ENCODE measurements at regions not wholly inside any gene's neighbourhood (a gene's known extent, or its start where the extent isn't known, plus 50 kb on each side); places are given as distances from the start of the nearest gene placed in this dataset.

GRCh38 chr13:61183670-61184069 lies 232.0 kb downstream of the PCDH20 start:
- no peak for ATAC-seq (replicated peaks)
- no peak overlapping the region for H3K27ac Mint-ChIP-seq
- no peak overlapping the region for H3K4me3 Mint-ChIP-seq
- no peak for DNase-seq
- H3K27me3 Mint-ChIP-seq = no peaks in the 10 kb centered on the region
- H3K9me3 Mint-ChIP-seq = peaks cover 0 to 2% of the 10 kb centered on the region in 2 donors
- H3K4me1 Mint-ChIP-seq = no peaks in the 10 kb centered on the region
- no peaks in the 10 kb centered on the region for H3K36me3 Mint-ChIP-seq

- ATAC-seq (replicated peaks) (no peak), DNase-seq (no peak)
- H3K4me1 Mint-ChIP-seq = no peaks in the 10 kb centered on the region
- no peak overlapping the region for H3K4me3 Mint-ChIP-seq
- H3K9me3 Mint-ChIP-seq = no peaks in the 10 kb centered on the region
- no peak overlapping the region for H3K27ac Mint-ChIP-seq
- H3K36me3 Mint-ChIP-seq = no peaks in the 10 kb centered on the region
- no peaks in the 10 kb centered on the region for H3K27me3 Mint-ChIP-seq
These were observed 235.4 kb downstream of the PCDH20 start for GRCh38 chr13:61180234-61180633.

GRCh38 chr13:61179741-61180140 lies 235.9 kb downstream of the PCDH20 start:
- no peaks in the 10 kb centered on the region for H3K36me3 Mint-ChIP-seq
- ATAC-seq (replicated peaks) = no peak
- H3K27ac Mint-ChIP-seq = no peak overlapping the region
- DNase-seq = no peak
- no peaks in the 10 kb centered on the region for H3K27me3 Mint-ChIP-seq
- H3K4me3 Mint-ChIP-seq = no peak overlapping the region
- no peaks in the 10 kb centered on the region for H3K9me3 Mint-ChIP-seq
- H3K4me1 Mint-ChIP-seq = no peaks in the 10 kb centered on the region

- no peaks in the 10 kb centered on the region for H3K4me1 Mint-ChIP-seq
- peaks cover 0 to 3% of the 10 kb centered on the region in 2 donors for H3K9me3 Mint-ChIP-seq
- DNase-seq = no peak
- H3K4me3 Mint-ChIP-seq = no peak overlapping the region
- no peaks in the 10 kb centered on the region for H3K36me3 Mint-ChIP-seq
- no peak for ATAC-seq (replicated peaks)
- no peak overlapping the region for H3K27ac Mint-ChIP-seq
- no peaks in the 10 kb centered on the region for H3K27me3 Mint-ChIP-seq
These were observed 244.8 kb downstream of the PCDH20 start for GRCh38 chr13:61170856-61171255.

- H3K4me1 Mint-ChIP-seq = no peaks in the 10 kb centered on the region
- no peaks in the 10 kb centered on the region for H3K9me3 Mint-ChIP-seq
- H3K36me3 Mint-ChIP-seq = no peaks in the 10 kb centered on the region
- no peak overlapping the region for H3K27ac Mint-ChIP-seq
- H3K27me3 Mint-ChIP-seq = no peaks in the 10 kb centered on the region
- DNase-seq (no peak), ATAC-seq (replicated peaks) (no peak)
- H3K4me3 Mint-ChIP-seq = no peak overlapping the region
These were observed 253.0 kb downstream of the PCDH20 start for GRCh38 chr13:61162636-61163035.

GRCh38 chr13:61162106-61162505 lies 253.5 kb downstream of the PCDH20 start:
- Mint-ChIP-seq H3K4me3 (no peak overlapping the region), H3K9me3 (no peaks in the 10 kb centered on the region), H3K36me3 (no peaks in the 10 kb centered on the region), H3K27me3 (no peaks in the 10 kb centered on the region), H3K27ac (no peak overlapping the region), H3K4me1 (no peaks in the 10 kb centered on the region)
- no peak for ATAC-seq (replicated peaks)
- no peak for DNase-seq

GRCh38 chr13:61156753-61157152 lies 258.9 kb downstream of the PCDH20 start:
- H3K4me1 Mint-ChIP-seq = no peaks in the 10 kb centered on the region
- peaks cover 0 to 3% of the 10 kb centered on the region in 2 donors for H3K9me3 Mint-ChIP-seq
- DNase-seq = no peak
- ATAC-seq (replicated peaks) = no peak
- no peak overlapping the region for H3K27ac Mint-ChIP-seq
- H3K36me3 Mint-ChIP-seq = no peaks in the 10 kb centered on the region
- H3K4me3 Mint-ChIP-seq = no peak overlapping the region
- no peaks in the 10 kb centered on the region for H3K27me3 Mint-ChIP-seq

GRCh38 chr13:61151062-61151461 lies 264.6 kb downstream of the PCDH20 start:
- H3K27me3 Mint-ChIP-seq = no peaks in the 10 kb centered on the region
- H3K36me3 Mint-ChIP-seq = no peaks in the 10 kb centered on the region
- DNase-seq = no peak
- H3K4me1 Mint-ChIP-seq = no peaks in the 10 kb centered on the region
- no peak overlapping the region for H3K4me3 Mint-ChIP-seq
- H3K9me3 Mint-ChIP-seq = peaks cover 0 to 3% of the 10 kb centered on the region in 2 donors
- ATAC-seq (replicated peaks) = no peak
- no peak overlapping the region for H3K27ac Mint-ChIP-seq

- no peak for ATAC-seq (replicated peaks)
- no peaks in the 10 kb centered on the region for H3K4me1 Mint-ChIP-seq
These were observed 266.3 kb downstream of the PCDH20 start for GRCh38 chr13:61149331-61149730.

GRCh38 chr13:61148691-61149315 lies 266.8 kb downstream of the PCDH20 start:
- DNase-seq = no peak
- no peak overlapping the region for H3K27ac Mint-ChIP-seq
- H3K4me1 Mint-ChIP-seq = no peaks in the 10 kb centered on the region
- no peaks in the 10 kb centered on the region for H3K27me3 Mint-ChIP-seq
- H3K9me3 Mint-ChIP-seq = peaks cover 3 to 10% of the 10 kb centered on the region in 2 donors
- no peak overlapping the region for H3K4me3 Mint-ChIP-seq
- H3K36me3 Mint-ChIP-seq = no peaks in the 10 kb centered on the region
- no peak for ATAC-seq (replicated peaks)

More at GRCh38 chr13:61149331-61149730, 266.3 kb downstream of the PCDH20 start:
- Mint-ChIP-seq H3K36me3 (no peaks in the 10 kb centered on the region), H3K9me3 (peaks cover 3 to 8% of the 10 kb centered on the region in 2 donors), H3K27me3 (no peaks in the 10 kb centered on the region), H3K4me3 (no peak overlapping the region), H3K27ac (no peak overlapping the region)
- DNase-seq = no peak

GRCh38 chr13:61148211-61148610 lies 267.4 kb downstream of the PCDH20 start:
- Mint-ChIP-seq H3K27ac (no peak overlapping the region), H3K36me3 (no peaks in the 10 kb centered on the region), H3K4me1 (no peaks in the 10 kb centered on the region), H3K4me3 (no peak overlapping the region), H3K27me3 (no peaks in the 10 kb centered on the region), H3K9me3 (peaks cover 0 to 13% of the 10 kb centered on the region in 2 donors)
- DNase-seq = no peak
- no peak for ATAC-seq (replicated peaks)

GRCh38 chr13:61146571-61146970 lies 269.1 kb downstream of the PCDH20 start:
- ATAC-seq (replicated peaks) (no peak), DNase-seq (no peak)
- Mint-ChIP-seq H3K27ac (no peak overlapping the region), H3K36me3 (no peaks in the 10 kb centered on the region), H3K27me3 (no peaks in the 10 kb centered on the region), H3K4me1 (no peaks in the 10 kb centered on the region), H3K9me3 (peaks cover 0 to 16% of the 10 kb centered on the region in 2 donors), H3K4me3 (no peak overlapping the region)

- Mint-ChIP-seq H3K27me3 (no peaks in the 10 kb centered on the region), H3K27ac (no peak overlapping the region), H3K4me3 (no peak overlapping the region), H3K36me3 (no peaks in the 10 kb centered on the region), H3K4me1 (no peaks in the 10 kb centered on the region), H3K9me3 (peaks cover 0 to 17% of the 10 kb centered on the region in 2 donors)
- no peak for DNase-seq
- no peak for ATAC-seq (replicated peaks)
These were observed 269.5 kb downstream of the PCDH20 start for GRCh38 chr13:61146158-61146557.

- H3K36me3 Mint-ChIP-seq = no peaks in the 10 kb centered on the region
- ATAC-seq (replicated peaks) (no peak), DNase-seq (no peak)
- no peaks in the 10 kb centered on the region for H3K27me3 Mint-ChIP-seq
- H3K9me3 Mint-ChIP-seq = peaks cover 0 to 17% of the 10 kb centered on the region in 2 donors
- H3K4me1 Mint-ChIP-seq = no peaks in the 10 kb centered on the region
- no peak overlapping the region for H3K27ac Mint-ChIP-seq
- H3K4me3 Mint-ChIP-seq = no peak overlapping the region
These were observed 270.6 kb downstream of the PCDH20 start for GRCh38 chr13:61144834-61145593.

- no peaks in the 10 kb centered on the region for H3K27me3 Mint-ChIP-seq
- H3K4me1 Mint-ChIP-seq = no peaks in the 10 kb centered on the region
- H3K36me3 Mint-ChIP-seq = no peaks in the 10 kb centered on the region
- no peak overlapping the region for H3K4me3 Mint-ChIP-seq
- peaks cover 0 to 17% of the 10 kb centered on the region in 2 donors for H3K9me3 Mint-ChIP-seq
- no peak for ATAC-seq (replicated peaks)
- no peak overlapping the region for H3K27ac Mint-ChIP-seq
- no peak for DNase-seq
These were observed 271.3 kb downstream of the PCDH20 start for GRCh38 chr13:61144301-61144700.
